AG20443 (cell line): ENCODE measurements at regions not wholly inside any gene's neighbourhood (a gene's known extent, or its start where the extent isn't known, plus 50 kb on each side); places are given as distances from the start of the nearest gene placed in this dataset.
A peak's percentile ranks its signal among the peaks of the same experiment; 100 is the strongest.
"Not testable (repeated sequence)": the region's sequence is repeated elsewhere in the genome, so short reads cannot be mapped to it uniquely, and the experiment has no call there.

Source experiments
- DNase-seq: peaks from one replicate; pipeline ENCODE4 v3.0.0; 2012; ENCODE audit warnings: low spot score, mixed read lengths

DNA sequence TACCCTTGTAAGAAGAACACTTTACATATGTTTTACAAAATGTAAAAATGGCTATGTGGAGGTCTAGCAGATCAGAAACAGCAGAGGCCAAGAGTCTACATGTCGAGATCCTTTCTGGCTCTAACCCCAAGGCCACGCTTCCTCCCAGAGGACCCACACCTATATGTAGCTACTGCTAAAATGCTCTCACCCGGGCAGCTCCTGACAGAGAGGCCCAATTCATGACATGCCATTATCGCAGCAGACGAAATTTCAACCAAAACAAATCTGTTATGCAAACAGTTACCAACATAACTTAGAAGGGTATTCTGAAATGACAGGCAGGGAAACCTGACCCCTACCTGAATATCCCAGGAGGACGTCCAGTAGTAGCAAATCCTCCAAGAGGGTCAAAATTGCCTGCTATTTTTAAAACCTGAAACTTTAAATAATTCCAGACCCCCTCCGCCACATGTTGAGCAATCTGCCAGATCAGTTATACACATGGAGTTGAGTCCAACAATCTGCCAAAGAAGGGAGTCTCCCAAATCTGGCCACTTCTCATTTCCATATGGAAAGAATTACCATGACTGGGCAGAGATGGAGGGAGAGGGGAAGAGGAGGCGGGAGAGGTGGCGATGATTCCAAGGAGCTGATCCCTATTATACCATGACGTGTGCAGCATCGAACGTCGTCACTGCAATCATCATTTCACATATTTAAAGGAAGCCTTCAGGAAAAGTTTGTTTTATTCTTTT is 192.9 kb upstream of the TBL1X start:
- peak; percentile 49 for DNase-seq

DNA sequence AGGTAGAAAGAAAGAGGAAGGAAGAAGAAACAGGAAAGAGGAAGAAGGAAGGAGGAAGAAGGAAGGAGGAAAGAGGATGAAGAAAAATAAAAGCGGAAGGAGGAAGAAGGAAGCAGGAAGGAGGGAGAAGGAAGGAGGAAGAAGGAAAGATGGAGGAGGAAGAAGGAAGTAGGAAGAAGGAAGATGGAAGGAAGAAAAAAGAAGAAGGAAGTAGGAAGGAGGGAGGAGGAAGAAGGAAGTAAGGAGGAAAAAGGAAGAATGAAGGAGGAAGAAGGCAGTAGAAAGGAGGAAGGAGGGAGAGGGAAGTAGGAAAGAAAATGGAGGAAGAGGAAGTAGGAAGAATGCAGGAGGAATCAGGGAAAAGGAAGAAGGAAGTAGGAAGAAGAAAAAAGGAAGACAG is 191.1 kb upstream of the TBL1X start:
- no peak for DNase-seq

DNA sequence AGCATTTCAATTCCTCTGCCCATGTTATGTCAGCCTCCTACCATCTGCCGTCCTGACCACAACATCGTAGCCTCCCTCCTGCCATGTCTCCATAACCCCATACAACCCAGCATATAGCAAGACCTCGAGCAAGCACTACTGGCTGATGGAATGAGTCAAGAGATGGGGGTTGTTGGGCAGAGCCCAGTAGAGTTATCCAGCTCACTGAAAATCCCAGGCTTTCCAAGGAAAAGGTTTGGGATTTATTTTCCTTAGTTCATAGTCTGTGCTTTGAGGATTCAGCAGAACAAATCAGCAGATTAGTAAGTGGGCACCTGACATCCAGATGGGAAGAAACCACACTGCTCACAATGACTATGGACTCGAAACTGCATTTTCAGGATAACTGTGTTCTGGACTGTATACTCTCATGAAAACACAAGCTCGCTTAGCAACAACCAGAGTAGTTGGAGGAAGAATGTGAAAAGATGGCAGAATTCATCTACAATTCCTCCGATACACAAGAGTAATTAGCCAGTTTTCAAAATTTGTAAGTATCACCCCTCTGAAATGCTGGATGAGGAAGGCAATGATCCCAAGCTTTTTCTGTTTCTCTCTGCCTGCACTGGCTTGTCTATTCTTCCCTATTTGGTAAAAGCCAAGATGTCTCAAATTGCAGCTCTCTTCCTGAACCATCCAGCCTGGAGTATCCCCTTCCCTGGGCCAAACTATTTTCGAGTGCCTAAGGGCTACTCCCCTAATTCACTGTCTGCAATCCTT is 186.2 kb upstream of the TBL1X start:
- peak; percentile 47 for DNase-seq

DNA sequence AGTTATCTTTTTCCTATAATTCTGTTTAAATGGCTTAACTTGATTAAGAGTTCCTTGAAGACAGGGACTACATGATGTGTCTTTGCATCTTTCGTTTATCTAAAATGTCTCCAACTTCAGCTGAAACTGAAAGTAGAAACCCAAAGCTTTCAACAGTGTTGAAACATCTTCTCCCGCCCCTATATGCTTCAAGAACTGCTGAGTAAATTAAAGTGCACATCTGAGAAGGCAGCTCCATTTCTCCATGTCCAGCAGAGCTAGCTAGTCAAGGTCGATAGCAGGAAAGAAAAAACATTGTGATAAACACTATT is 185.7 kb upstream of the TBL1X start:
- DNase-seq, result peak; percentile 14

GRCh38 chrX:9280831-9281230 is 184.0 kb upstream of the TBL1X start:
- no peak for DNase-seq

GRCh38 chrX:9282325-9282724 is 182.5 kb upstream of the TBL1X start:
- no peak for DNase-seq

DNA sequence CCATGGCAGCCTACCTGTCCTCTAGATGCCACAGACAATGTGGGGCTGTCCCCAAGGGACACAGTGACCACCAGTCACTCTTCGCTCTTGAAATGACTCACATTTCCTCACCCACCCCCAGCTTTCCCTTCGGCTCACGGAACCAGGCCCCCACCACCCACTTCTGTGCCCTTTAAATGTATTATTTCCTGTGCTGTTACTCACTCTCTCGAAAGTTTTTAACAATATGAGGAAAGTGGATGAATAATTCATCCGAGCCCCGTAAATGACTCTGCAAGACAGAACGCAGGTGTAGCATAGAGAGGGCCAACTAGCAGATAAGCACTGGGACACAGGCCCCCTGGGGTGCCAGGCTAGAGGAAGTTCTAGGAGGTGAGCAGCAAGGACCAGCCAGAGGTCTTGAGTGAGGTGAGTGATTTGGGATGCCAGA is 179.5 kb upstream of the TBL1X start:
- no peak for DNase-seq

- DNase-seq, result no peak
Measured at GRCh38 chrX:9286234-9286633, 178.6 kb upstream of the TBL1X start.

DNA sequence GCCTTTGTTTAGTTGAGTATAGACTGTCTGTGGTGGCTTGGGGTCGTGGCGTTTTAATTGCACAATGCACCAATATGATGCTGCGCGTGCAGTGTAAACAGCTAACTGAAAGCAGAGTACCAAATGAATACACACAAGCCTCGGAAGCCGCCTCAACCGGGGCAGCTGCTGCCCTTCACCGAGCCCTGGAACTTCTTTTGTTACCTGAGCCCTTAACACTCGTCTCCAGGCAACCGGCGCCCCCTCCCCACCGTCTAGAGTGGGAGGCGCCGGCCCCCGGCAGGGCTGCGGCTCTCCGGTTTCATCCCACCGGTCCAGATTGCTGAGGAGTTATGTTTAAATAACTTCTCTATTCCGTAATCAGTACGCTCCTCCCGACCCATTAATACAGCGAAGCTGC is 173.2 kb upstream of the TBL1X start:
- DNase-seq, result no peak

- DNase-seq, result no peak
Measured at GRCh38 chrX:9293051-9293496, 171.8 kb upstream of the TBL1X start.

- DNase-seq, result no peak
Measured at GRCh38 chrX:9293903-9294302, 171.0 kb upstream of the TBL1X start.

- no peak for DNase-seq
Measured at GRCh38 chrX:9295551-9295950, 169.3 kb upstream of the TBL1X start.

DNA sequence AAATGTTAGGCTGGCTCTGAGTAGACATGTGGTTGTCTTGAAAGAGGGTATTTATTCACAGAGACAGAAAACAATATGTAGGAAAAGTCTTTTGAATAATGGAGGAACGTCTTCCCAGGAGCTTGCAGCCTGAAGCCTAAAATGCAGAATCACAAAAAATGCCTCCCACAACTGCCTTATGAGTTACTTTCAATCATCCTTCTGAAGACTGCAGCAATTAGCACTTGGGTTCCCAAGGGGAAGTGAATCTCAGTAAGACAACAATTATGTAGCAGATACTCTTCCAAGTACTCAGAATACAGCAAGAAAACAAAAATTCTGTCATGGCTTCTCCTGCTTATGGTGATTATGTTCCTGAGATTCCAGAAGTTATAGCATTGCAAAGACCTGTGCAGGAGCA is 166.6 kb upstream of the TBL1X start:
- DNase-seq, result no peak

- not testable (repeated sequence) for DNase-seq
Measured at GRCh38 chrX:9299681-9300080, 165.2 kb upstream of the TBL1X start.

- DNase-seq, result no peak
Measured at GRCh38 chrX:9301836-9302235, 163.0 kb upstream of the TBL1X start.

DNA sequence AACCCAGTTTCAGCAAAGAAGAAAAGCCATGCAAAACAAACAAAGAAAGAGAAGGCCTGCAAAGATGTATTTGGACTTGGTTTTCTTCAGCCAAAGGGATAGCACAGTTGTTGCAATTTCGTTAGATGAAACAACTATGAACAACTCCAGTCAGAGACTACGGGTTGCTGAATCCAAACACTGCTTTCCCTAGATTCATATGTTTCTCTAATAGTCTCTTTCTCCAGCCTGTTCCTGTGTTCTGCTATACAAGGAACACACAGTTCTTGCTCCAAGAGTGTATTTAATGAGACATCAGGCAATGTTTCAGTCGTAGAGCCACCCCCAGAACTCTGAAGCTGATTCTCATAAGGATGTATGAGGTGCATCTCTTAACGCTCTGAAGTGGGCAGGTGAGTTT is 162.5 kb upstream of the TBL1X start:
- no peak for DNase-seq

- peak; percentile 14 for DNase-seq
Measured at GRCh38 chrX:9308426-9308825, 156.4 kb upstream of the TBL1X start.

DNA sequence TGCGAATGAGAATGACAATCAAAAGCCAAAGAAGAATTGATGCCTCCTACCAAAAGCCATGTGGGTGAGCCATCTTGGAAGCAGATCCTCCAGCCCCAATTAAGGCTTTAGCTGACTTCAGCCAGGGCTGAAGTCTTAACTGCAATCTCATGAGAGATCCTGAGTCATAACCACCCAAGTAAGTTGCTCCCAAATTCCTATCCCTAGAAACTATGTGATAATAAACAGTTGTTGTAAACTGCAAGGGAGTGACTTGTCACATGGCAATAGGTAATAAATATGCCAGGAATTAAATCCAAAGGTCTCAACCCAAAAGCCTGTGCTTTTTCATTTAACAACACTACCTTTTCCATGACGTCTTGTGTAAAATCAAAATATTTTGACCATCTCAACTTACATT is 154.2 kb upstream of the TBL1X start:
- peak; percentile 32 for DNase-seq

GRCh38 chrX:9311421-9312160 is 153.3 kb upstream of the TBL1X start:
- DNase-seq, result no peak

DNA sequence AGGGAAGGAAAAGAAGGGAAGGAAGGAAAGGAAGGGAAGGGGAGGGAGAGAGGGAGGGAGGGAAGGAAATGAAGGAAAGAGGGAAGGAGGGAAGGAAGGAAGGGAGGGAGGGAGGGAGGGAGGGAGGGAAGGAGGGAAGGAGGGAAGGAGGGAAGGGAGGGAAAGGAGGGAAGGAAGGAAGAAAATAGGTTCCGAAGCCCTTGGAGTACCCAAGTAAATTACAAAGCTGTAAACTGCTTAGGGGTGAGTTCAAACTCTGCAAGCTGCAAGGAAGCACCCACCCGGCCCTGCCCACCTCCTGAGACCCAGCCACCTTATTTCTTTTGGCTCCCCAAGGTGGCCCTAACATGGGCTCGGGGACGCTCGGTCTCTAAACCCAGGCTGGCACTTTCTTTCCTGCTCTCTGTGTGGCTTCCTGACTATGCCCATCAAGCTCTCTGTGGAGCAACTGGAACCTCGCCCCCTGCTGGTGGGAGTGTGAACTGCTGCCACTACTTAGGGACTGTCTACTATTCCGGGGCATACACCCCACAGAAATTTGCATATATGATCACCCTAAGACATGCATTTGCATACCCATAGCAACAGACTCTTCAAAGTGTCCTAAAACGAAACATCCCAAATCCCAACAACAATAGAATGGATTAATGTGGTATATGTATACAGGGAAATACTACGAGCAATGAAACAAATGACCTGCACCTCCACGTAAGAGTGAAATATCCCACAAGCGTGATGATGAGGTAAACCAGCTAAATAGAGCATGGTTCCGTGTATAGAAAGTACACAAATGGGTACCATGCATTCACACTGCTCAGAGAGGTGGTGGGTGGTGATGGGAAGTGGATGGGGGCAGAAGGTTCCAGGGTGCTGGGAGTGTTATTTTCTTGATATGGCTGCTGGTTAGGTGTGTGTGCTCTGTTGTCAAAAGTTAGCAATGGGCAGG is 151.7 kb upstream of the TBL1X start:
- no peak for DNase-seq

GRCh38 chrX:9315086-9315485 is 149.8 kb upstream of the TBL1X start:
- DNase-seq, result peak; percentile 8

DNA sequence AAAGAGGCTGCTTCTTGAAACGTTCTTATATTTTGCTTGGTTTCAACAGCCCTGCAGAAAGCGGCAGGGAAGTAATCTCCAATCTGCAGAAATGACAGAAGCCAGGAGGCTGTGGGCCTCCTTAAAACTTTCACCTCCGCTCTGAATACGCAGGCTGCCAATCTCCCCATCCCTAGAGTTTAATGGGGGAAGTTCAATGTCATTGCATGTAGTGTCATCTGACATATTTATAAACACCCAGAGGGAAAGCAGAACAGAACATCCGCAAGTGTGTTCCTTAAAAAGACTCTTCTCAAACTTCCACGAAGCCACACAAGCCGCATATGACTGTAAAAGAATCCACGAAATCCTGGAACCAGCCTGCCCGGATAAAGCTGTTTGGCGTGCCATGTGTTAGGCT is 148.8 kb upstream of the TBL1X start:
- no peak for DNase-seq
